GM12874 (cell line): ENCODE measurements at regions not wholly inside any gene's neighbourhood (a gene's known extent, or its start where the extent isn't known, plus 50 kb on each side); places are given as distances from the start of the nearest gene placed in this dataset.

Experiments
- CTCF ChIP-seq: IDR thresholded peaks from 2 replicates; pipeline ENCODE4 v1.5.1; 2011; ENCODE audit warnings: low read depth, mild to moderate bottlenecking, control low read depth, low read length, moderate library complexity; ENCODE audit not compliant: insufficient read depth

DNA sequence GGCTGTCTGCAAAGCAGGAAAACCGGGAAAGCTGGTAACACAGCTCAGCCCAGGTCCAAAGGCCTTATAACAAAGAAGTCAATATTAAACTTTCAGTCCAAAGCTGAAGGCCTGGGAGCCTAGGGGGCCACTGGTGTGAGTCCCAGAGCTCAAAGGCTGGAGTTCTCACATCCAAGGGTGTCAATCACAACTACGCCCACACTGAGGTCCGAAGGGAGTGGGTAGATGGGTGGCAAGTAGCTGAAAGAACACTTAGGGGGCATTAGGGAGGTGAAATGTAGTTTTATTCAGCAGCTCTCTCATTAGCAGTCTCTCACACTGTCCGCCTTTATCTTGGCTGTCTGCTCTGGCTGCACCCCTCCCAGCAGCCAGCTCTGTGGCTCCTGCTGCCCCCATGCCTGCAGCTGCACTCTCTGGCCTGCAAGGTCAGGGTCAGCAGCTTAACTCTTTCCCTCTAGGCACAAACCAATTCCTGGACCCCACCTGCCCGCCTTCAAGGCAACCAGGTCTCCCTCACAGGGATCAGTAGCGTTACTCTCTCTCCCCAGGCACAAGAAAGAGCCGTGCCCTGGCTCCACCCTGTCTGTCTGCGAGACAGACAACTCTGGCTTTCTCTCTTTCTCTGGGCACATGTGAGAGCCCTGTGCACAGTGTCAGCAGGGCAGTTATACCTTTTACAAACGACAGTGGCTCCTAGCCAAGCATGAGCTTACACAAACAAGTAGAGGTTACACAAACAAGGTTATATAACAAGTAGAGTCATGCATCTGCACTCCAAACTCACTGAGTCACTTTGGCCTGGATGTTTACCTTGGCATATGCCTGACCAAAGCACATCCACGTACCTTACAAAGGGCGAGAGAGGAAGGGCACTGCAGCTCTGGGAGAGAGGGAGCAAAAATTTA, 249.4 kb upstream of the PCDH20 start:
- TF ChIP-seq CTCF, result no peak

GRCh38 chr13:61654481-61654880, 238.8 kb upstream of the PCDH20 start:
- TF ChIP-seq CTCF, result no peak

- no peak for TF ChIP-seq CTCF
Observed at GRCh38 chr13:61648547-61648946, 232.9 kb upstream of the PCDH20 start.

DNA sequence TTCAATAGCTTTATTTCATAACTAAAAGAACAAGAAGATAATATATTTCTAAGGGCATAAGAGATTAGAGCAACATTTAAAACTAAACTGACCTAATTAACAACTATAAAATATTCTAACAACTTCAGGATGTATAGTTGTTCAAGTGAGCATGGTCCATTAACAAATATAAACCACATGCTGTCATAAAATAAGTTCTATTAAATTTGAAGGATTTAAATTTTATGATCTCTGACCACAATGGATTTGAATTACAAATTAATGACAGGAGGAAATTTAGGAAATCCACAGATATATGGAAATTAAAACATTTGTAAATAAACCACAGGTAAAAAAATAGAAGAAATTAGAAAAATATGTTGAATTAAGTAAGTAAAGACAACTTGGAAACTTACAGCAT, 196.5 kb upstream of the PCDH20 start:
- no peak for TF ChIP-seq CTCF

DNA sequence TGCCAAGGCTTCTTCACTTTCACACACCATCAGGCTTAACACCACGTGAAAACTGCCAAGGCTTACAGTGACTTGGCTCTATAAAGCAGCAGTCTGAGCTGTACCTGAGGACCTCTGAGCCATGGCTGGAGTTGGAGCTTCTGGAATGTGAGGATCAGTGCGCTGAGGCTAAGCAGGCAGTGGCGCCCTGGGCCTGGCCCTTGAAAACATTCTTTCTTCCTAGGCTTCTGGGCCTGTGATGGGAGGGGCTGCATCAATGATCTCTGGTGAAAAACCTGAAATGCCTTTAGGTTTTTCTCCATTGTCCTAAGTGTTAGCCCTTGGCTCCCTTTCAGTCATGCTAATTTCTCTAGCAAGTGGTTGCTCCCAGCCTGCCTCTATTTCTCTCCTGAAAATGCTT, 192.5 kb upstream of the PCDH20 start:
- no peak for TF ChIP-seq CTCF

DNA sequence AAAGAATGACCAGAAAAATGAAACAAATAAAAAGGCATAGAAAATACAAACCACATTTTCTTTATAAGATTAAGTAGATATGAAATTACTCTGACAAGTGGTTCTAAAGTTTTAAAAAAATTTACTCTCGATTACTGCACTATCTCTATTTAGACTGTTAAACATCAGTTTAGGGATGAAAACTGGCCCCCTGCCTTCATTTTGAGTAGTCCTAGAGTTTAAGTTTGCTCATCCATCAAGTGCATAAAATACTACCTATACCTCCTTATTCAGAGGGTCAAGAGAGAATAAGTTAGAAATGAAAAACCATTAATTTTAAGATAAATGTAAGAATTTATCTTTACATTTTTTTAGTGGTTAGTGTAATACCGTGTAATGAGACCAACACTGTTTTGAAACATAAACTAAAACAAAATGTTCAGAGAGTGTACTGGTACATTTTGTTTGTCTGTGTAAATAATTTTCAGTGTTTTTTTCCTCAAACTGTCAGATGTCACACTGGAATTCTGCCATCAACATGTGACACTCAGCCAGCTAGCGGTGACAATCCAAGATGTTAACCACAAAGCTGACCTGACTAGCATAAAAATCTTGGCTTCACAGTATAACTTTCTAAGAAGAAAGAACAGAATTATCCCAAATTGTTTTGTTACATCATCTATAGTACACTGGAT, 184.8 kb upstream of the PCDH20 start:
- TF ChIP-seq CTCF, result no peak

DNA sequence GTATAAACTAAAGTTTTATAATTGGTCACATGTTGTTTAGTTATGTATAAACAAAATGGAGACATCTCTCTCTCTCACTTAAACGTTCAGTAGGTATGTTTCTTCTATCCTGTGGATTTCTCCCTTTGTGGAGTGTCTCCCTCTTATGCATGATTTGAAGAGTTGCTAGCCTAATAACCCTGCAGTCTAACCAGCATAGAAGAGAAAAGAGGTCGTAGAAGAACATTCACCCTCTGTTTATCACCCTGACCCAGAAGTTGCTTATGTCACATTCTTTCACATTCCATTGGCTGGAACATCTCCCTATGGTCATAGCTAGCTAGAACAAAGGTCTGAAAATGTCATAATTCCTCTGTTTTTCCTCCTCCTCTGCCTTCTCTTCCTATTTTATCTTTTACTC, 176.8 kb upstream of the PCDH20 start:
- TF ChIP-seq CTCF, result no peak
